Fibroblast of peridontal ligament (primary cell): ENCODE measurements at regions not wholly inside any gene's neighbourhood (a gene's known extent, or its start where the extent isn't known, plus 50 kb on each side); places are given as distances from the start of the nearest gene placed in this dataset.

Experiments used
- DNase-seq: peaks from one replicate; pipeline ENCODE4 v3.0.0-alpha.2; 2010; ENCODE audit errors: extremely low read depth

DNA sequence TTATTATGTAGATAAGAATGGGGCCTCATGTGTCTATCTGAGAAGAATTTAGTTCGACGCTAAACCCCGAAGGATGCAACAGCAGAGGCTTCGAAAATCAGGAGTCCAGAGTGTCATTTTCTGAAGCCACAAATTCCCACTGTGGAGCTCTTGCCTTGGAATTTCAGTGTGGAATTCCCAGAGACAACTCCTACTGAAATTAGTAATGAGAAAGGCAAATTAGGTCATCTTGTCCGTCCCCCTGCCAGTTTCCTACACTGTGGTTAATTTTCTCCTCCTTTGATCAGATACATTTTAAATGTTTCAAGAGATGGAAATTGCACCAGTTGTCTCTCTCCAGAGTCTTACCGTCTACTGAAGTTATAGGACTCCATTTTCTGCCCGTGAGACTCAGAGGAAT is 633.6 kb downstream of the BNC2 start:
- DNase-seq = peak; percentile 40

DNA sequence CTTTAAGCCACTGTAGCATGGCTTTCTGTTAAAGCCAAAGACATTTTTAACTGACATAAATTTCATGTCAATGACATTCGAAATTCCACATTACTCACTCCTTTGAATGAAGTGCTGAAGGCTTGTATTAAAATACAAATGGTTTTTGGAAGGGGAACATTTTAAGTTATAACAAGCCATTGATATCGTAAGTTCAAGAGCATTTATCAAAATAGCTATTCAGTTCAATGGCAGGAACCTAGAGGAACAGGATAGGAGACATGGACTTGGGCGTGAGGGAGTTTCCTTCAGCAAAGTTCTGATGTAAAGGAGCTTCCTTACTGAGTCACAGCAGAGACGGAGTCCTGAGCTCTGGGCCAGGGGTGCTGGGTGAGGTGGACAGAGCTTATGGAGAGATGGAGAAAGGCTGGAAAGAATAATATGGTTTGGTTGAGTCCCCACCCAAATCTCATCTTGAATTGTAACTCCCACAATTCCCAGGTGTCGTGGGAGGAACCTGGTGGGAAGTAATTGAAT is 631.8 kb downstream of the BNC2 start:
- no peak for DNase-seq

DNA sequence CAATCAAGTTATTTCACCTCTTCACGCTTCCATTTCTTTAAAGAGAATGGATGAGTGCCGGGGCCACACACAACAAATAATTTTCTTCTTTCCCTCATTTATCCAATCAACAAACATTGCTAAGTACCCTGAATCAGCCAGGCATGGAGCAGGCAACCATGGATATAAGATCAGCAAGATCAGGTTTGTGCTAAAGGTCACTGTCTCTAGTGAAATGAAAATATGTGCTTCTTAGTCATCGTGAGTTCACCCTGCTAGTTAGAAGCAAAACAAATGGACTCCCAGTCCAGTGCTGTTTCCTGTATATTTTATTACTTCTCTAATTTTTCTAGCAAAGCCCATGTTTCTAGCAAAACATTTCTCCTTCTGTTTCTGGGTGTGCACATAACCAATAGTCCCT is 629.2 kb downstream of the BNC2 start:
- peak; percentile 61 for DNase-seq

DNA sequence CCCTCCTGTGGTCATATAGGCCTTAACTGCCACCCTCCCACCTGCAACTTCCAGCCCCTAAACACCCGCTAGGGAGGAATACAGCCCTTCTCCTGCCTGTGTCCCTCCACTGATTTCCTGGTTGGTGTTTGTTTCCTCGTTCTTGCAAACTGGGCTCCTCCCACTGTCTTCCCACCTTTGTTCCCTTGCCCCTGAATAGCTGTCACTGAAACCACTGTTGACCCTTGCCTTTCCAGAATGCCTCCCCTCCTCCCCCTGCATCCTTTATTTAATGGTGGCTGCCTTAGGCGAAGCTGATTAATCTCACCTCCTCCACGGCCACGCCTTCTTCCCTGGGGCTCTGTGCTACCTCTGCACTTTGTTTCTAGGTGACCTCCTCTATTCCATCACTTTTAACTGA is 626.7 kb downstream of the BNC2 start:
- DNase-seq = no peak

DNA sequence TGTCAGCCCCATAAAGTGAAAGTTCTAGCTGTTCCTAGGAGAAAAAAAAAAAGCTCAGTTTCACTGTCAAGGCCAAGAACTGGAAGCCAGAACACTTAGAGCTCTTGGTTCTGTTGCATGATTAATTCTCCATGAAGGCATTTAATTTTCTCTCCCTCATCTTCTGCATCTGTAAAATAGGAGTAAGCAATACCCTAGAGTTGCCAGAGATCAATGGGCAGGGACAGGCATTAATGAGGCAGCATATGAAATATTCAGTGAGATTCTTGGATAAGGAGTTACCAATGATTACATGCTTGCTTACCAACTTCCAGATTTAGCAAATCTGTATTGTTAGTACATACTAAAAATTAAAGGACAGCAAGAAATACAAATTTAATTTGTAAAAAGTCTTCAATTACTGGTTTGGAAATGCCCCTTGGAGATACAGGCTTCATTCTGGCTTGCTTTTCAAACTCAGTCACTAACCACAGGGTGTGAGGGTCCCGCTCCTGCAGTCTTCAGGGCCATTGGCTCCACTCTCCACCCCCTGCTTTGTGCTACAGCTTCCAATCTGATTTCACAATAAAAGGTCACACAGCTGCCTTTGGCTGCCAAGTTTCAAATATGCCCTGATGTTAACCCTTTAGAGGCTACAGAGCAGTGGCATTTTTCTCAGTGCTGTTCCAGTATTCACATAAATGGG is 624.6 kb downstream of the BNC2 start:
- DNase-seq = peak; percentile 73

DNA sequence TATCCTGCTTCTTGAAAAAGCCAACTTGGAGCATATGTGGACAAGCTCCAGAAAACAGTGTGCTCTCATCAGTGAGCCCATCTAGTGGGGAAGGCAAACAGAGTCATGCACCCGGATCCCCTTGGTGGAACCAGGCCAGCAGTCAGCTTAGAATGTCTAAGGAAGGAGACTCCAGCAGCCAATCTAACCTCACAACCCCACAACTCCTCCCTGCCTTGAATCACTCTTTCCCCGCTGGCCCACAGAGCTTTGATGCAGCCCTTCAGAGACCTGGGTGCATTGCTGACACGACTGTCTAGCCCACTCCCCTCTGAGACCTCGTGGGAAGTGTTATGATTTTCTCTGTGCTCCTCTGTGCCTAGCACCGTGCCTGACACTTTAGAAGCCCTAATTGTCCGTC is 623.7 kb downstream of the BNC2 start:
- no peak for DNase-seq

DNA sequence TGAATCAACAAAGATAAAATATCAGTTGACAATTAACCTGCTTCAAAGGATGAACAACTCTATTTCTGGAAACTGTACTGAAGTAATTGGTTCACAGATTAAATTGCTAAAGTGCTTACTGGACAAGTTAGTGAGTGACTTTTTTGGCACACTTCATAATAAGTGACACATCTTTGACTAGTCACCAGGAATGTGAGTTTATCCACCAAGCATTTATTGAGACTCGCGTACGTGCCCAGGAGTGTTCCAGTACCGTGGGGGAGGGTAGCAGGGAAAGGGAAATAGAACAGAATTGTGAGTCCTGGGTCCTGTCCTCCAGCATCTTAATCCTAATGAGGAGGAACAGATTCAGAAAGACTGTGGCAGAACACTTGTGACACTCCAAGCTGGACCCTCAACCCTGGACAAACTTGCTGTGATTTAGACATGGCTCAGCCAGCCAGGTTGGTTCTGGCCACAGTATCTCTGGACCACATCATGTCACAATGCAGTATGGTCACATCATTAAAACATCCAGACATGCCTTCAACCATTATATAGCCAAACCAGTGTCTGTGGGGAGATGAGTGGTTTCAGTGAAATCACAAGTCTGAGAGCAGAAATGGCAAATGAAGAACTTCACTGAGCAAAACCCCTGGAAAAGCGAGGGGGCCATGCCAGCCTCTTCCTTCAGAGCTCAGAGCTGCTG is 623.1 kb downstream of the BNC2 start:
- DNase-seq = peak; percentile 66

DNA sequence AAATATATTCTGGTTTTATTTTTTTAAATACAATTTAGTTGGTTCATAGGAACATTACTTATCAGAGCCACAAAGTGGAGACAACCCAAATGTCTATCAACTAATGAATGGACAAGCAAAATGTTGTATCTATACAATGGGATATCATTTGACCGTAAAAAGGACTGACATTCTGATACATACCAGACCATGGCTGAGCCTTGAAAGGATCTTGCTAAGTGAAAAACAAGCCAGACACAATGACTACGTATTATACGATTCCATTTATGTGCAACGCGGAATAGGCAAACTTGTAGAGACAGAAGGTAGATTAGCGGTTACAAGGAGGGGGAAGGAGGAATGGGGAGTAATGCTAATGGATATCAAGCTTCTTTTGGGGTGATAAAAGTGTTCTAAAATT is 621.6 kb downstream of the BNC2 start:
- DNase-seq = no peak

DNA sequence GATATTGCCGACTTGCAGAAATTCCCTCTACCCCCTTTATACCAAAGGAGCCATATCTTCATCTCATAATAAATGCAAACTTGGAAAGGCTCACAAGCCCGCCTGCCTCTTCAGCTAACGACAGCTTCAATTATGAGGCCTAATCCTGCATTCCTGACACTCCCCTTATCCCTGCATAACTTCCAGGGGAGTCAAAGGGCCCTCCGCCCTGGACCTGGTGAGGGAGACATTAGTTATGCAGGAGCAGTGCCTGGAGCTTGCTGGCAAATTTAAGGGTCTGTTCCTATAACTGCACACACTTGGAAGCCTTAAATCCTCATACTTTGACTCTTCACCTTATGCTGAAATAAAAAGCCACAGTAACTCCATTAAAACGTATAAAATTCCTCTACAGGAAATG is 617.9 kb downstream of the BNC2 start:
- DNase-seq = no peak

DNA sequence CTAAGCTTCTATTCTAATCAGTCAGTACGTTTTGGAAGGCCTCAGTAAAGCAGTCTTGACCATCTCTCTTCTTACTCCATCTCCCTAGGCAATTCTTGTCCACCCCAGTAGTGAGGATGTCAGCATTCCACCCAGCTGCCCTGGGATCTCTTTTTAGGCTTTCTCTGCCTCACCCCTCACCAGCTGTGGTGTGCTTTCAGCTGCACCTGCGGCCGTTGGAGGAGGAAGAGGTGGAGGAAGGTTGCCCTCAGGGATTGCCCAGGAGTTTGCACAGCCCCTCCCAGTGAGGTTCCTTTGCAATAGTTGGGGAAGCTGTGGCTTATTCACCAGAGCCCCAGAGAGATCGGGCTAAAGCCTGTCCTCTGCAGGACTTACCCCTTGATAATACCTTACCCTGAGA is 615.8 kb downstream of the BNC2 start:
- DNase-seq = no peak

DNA sequence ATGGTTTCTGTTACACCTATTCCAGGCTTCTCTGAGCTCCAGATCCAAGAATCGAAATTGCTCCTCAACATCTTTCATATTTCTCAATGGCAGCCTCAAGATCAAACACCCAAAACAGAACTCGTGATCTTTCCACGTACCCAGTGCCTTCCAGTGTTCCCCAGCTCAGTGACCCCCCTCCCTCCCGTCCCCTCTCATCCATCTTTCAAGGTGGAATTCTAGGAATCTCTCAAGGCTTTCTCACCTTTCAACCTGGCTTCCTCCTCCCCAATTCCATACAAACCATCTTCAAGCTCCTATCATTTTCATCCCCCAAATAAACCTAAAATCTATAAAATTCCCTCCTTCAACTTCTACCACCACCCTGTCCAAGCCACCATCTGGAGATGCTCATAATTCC is 615.3 kb downstream of the BNC2 start:
- no peak for DNase-seq

DNA sequence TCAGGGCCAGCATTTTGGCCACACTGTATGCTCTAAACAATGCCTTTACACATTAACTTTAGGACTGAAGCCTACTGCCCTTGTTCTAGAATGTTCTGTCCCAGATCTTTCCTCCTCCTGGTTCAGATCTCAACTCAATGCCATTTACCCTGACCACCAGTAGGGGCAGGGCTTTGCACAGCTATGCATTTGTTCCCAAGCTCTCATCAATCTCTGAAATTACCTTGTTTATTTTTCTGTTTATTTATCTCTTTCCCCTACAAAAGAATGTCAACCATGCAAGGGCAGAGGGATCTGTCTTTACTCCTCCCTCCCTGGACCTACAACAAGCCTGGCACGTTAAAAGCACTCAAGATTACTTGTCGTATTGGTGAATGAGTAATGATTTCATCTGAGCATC is 612.9 kb downstream of the BNC2 start:
- DNase-seq = peak; percentile 19

DNA sequence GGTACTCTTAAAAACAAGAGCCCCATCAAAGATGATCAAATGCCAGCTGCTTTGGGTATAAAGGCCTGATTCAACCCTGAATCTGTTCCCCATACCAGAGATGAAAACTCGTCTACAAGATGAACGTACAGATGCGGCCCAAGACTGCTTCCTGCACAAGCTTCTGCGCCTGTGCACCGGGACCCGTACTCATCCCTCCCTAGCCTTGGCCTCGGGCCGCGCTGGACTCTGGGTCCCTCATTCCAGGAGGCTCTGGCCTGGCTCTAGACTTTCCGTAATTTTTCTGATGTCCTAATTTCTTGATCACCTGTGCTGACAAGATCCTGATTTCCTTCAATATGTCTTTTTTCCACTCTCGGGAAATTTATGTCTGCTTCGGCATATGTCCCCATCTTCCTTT is 612.3 kb downstream of the BNC2 start:
- no peak for DNase-seq

DNA sequence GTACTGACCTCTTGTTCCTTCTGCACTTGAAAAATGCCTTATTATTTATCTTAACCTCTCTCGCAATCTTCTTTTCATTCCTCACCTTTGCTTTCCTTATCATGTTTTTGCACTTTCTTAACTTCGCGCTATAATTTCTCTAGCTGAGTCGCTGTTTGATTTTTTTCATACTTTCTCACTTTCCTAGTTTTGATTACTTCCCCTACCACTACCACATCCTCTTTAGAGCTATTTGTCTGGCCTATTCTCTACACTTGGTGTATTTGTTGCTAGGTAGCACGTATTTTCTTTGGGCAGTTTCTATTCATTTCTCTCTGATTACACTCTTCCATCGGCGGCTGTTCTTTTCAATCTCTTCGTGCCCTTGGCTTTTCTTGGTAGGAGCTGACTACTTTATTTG is 611.8 kb downstream of the BNC2 start:
- DNase-seq = no peak

DNA sequence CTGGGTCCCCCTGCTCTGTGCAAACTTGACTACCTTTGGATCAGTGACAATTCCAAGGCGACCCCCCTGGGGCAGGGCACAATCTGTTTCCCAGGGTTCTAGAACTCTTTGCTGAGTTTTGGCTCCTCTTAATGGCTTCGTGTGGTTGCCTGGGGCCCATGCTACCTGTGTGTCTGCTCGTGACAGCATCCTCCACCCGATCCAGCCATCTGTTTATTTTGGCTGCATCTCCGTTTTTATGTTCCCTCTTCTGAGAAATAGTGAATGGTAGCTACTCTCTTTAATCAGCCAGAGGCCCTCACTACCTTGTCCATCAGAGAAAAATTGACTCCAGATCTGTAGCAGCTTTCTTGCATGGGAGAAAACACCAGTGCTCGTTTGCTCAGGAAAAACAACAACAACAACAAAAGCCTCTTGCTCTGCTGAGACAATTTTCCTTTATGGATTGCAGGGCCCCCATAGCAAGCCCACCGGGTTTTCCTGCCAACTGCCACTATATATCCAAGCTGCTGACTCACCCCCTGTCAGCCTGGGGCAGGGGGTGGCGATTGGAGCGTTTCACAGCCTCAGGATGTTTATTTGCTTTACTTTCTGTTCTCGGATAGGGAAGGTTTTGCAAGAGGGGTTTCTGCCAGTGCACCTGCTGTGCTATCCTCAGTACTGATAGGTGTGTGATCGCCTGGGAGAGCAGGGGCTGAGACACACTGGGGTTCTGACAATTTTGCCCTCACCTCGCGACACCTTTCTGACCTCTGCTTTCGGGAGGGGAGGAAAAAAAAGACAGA is 607.8 kb downstream of the BNC2 start:
- DNase-seq = no peak

DNA sequence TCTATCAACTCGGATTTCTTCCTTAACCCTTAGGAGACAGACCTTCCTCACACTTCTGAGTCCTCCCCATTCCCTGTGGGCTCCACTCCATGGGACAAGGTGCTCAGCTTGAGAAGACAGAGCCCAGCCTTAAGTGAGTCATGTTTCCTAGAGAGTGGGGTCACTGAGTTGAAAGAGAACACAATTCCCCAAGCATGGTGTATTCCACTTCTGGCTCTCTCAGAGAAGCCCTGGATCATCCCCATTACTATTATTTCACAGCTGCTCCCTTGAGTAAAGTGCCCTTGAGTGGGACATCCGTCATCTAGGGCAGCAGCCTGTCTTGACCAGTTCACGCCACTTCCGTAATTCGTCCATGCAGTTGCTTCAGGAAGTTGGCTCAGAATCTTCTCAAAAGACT is 604.8 kb downstream of the BNC2 start:
- no peak for DNase-seq

DNA sequence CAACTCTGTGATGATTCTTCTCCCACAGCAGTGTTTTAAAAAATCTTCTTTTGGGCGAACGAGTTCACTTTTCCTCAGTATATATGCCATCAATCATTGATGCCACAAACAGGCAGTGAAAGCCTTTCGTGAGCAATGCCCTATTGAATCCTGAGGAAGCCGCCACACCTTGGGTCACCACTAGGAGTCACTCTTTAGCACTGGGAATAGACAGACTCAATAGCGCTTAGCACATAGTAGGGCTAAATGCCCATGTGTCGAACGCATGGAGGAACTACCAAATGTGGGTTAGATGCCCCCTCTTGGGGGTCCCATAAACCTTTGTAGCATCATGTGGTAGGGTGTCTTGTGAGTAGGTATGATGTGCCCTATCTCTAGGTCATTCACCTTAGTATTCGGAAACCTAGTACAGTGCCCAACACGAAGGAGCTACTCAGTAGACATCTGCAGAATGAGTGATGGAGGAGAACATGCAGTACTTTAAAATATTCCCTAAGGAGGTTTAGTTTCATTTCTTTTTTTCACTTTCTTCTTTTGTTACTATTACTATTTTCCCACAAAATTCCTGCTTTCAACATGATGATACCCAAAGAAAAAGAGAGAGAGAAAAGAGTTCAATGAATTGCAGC is 603.7 kb downstream of the BNC2 start:
- peak; percentile 12 for DNase-seq

DNA sequence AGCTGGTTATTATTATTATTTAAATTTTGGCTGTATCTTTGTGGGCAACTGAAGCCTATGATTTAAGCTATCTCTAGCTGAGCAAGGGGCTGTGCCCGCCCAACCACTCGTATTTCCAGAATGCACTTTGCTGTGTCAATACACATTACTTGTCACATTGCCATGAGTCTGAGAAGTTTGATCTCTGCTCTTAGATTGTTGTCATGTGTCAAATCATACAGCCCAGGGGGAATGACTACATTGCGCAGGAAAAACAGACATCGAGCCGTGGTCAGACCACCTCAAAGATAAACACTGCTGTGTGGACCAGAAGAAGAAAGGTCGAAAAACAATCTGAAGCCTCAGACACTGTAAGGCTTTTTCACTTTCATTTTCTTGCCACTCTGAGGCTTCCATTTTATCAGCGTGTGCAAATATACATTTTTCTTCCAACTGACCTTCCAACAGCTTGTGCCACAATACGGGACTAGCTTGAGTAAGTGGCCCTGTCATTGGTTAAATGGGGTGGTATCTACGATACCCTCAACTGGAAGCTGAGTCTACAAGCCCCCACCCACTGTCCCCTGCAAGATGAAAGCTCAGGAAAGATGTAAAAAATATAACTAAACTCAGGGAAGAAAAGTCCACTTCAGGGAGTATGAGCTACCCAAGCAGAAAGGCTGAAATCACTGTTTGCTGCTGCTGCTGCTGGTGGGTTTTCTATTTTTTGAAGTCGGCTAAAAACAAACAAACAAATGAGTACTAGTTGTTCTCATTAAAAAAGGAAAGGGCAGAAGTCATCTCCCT is 603.0 kb downstream of the BNC2 start:
- DNase-seq = peak; percentile 90

DNA sequence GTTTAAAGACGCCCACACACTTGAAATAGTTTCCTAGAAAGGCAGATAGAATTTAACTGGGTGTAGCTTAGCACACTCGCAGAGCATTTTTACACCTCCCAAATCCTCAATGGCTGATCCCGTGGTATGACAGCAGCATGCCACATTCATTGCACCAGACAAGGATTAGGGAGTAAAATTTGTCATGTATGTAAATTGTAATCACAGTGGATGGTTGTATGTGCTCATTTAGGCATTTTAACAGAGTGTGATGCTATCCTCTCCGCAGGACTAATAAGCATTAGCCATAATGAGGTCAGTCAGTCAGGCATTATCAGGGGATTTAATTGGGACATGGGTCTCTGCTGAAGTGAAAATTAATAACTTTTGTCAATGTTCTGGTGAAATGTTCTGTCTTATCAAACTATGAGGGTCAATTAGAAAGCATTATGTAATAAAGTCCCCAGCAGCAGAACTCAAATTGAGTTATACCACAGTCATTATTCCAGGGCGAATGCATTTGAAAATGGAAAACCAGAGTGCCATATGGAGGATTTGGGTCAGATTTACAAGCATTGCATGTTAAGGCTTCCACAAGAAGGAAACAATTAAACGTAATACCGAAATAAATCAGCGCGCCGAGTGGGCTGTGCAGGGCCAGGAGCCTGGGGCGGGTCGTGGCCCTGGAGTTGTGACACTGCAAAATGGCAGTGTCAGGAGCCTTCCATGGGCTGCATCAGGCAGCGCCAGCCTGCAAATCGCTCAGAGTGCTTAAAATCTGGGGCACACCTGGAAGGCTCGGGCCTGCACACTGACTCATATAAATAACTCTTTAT is 602.2 kb downstream of the BNC2 start:
- DNase-seq = no peak

DNA sequence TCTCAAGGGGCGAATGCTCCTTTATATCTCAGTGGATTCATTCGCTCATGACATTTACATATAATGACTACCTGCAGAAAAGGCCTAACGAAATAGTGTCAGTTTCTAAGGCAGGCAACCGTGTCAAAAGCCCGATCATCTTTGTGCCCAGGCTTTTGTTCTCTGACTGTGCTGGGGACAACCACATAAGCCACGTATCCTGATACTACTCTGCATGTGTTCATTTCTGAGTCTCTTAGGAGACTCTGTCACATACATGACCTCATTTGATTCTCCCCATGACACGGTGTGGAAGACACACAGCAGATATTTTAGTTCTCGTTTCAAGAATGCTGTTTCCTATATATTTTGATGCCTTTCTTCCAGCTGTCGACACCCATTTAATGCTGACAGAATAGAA is 598.5 kb downstream of the BNC2 start:
- DNase-seq = no peak

DNA sequence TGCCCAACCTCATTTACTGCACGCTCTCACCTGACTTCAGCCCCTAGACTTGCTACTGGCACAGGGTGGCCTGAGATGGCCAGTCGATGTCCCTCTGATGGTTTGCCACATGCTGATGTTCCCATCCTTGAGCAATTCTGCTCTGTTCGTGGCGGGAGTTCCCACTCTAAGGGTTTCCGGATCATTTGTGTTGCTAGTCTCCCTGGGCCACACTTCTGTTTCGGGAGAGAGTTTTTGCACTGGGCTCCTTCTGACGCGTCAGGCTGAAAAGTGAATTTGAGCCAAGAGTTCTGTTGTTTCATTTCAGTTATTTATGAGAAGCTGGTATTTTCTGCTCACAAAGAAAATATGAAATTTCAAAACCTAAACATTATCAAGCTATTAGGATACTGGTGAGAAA is 597.7 kb downstream of the BNC2 start:
- no peak for DNase-seq
